Sigmoid colon (tissue), 4 donors: ENCODE measurements at regions not wholly inside any gene's neighbourhood (a gene's known extent, or its start where the extent isn't known, plus 50 kb on each side); places are given as distances from the start of the nearest gene placed in this dataset.

Source experiments
- CTCF ChIP-seq, 4 experiments: fragments of 450-650 bp in 3 of 4; fragments of 200-600 bp in 1 of 4; IDR thresholded peaks; one replicate each; pipeline ENCODE4 v1.5.1; 2016 to 2019; ENCODE audit warnings: antibody characterized with exemption in 4 of 4, mild to moderate bottlenecking in 3 of 4, moderate library complexity in 2 of 4
- EP300 ChIP-seq, 4 donors: sonication (generic); formaldehyde crosslinking; IDR thresholded peaks; one replicate each; pipeline ENCODE4 v1.6.1; 2017; ENCODE audit warnings: antibody characterized with exemption in 4 of 4
- POLR2A ChIP-seq, 2 donors: fragments of 450-650 bp; IDR thresholded peaks; one replicate each; pipeline ENCODE4 v1.6.1; 2016; ENCODE audit warnings: antibody characterized with exemption in 2 of 2, mild to moderate bottlenecking in 2 of 2, moderate library complexity in 2 of 2
- POLR2AphosphoS5 ChIP-seq, 4 donors: sonication (generic); formaldehyde crosslinking; IDR thresholded peaks; one replicate each; pipeline ENCODE4 v1.6.1; 2017; ENCODE audit warnings: antibody characterized with exemption in 4 of 4

GRCh38 chr6:48249071-48249470 is 138.1 kb upstream of the PTCHD4 start:
- TF ChIP-seq POLR2A (IDR thresholded peaks at IDR 0.05) (no peak), EP300 (IDR thresholded peaks at IDR 0.05) (no peak), CTCF (IDR thresholded peaks at IDR 0.05) (no peak), POLR2AphosphoS5 (IDR thresholded peaks at IDR 0.05) (no peak)
